ENCODE measurements at regions not wholly inside any gene's neighbourhood (a gene's known extent, or its start where the extent isn't known, plus 50 kb on each side); places are given as distances from the start of the nearest gene placed in this dataset.

DNA sequence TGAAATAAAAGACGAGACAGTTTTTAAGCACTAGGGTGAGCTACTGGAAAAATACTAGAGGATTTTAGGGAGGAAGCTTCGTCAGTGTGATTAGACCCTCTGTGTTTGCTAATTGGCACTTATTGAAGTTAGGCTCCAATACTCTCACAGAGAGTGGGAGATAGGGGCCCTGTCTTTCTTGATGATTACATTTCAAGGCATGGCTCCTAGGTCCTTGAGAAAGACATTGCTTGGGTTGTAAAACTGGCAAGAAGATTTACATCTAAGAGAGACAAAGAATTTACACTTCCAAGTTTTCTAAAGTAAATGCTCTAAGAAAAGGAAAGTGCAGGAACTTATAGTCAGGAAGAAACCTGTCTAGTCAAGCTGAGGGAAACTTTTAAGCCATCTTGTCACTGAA is 183.2 kb downstream of the C12orf50 start:
- TF ChIP-seq, protein P1, sequence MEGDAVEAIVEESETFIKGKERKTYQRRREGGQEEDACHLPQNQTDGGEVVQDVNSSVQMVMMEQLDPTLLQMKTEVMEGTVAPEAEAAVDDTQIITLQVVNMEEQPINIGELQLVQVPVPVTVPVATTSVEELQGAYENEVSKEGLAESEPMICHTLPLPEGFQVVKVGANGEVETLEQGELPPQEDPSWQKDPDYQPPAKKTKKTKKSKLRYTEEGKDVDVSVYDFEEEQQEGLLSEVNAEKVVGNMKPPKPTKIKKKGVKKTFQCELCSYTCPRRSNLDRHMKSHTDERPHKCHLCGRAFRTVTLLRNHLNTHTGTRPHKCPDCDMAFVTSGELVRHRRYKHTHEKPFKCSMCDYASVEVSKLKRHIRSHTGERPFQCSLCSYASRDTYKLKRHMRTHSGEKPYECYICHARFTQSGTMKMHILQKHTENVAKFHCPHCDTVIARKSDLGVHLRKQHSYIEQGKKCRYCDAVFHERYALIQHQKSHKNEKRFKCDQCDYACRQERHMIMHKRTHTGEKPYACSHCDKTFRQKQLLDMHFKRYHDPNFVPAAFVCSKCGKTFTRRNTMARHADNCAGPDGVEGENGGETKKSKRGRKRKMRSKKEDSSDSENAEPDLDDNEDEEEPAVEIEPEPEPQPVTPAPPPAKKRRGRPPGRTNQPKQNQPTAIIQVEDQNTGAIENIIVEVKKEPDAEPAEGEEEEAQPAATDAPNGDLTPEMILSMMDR (optimal IDR thresholded peaks at IDR 0.05 in 1 of 3, IDR thresholded peaks at IDR 0.05 in 1 of 3, conservative IDR thresholded peaks at IDR 0.05 in 1 of 3; ENCODE audit: extremely low read depth in 1 of 3, insufficient read depth in 2 of 3, low read length in 3 of 3): no peak
- no peak for TF ChIP-seq EZH2 (IDR thresholded peaks at IDR 0.05; ENCODE audit: low read length)

Measured in keratinocyte (primary cell).